ENCODE measurements at regions not wholly inside any gene's neighbourhood (a gene's known extent, or its start where the extent isn't known, plus 50 kb on each side); places are given as distances from the start of the nearest gene placed in this dataset.
"Not testable (repeated sequence)": the region's sequence is repeated elsewhere in the genome, so short reads cannot be mapped to it uniquely, and the experiment has no call there.

DNA sequence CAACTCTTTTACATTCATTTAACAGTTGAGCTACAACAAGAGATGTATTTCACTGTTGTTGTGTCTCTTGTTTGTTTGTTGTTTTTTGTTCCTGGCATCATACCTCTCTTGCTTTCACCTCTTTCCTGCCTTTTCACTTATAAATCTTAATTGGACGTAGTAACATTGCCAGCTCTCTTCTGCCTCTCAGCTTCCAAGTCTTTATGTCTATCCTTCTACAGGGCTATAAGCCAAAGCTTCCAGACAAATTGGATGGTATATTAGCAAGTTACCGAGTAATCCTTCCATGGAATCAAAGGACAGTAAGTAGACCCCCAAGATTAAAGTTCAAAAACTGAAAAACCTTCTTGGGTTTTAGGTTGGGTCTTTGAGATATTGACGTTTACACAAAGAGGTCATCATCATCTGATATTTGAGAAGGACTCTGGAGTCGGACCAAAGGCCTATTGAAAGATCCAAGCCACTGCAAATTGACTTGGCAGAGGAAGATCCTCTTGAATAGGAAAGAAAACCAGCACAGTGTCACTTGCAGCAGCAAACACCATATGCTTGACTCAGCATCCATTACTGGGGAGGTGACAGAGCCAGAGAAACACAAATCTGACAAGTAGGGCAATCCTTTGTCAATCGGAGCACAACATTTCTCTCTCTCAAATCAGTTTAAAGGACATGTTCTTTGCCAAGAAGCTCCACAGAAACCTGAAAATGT lies 648.5 kb upstream of the NR2F2 start:
- in situ Hi-C loops (cut with HindIII; ENCODE audit: low sequenced_read_pairs): no loop called here
- DNase-seq (ENCODE audit: low spot score): peak; percentile 78

DNA sequence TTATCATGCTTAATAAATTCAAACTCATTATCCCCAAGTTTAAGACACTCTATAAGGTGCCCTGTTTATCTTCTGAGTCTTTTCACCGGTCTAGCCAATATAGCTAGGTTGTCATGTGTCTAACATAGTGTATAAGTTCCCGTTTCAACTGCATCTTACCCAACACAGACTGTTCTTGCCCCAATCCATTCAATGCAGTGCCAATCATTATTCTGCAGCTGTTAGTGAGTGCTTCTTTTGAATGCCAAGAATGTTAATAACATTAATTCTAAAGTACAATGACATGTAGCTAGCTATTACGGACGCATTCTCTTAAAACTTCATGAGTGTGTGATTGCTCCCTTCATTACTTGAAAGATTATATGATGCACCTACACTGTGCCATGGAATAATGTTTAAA lies 646.4 kb upstream of the NR2F2 start:
- no peak for DNase-seq (ENCODE audit: low spot score)
- in situ Hi-C loops (cut with HindIII; ENCODE audit: low sequenced_read_pairs): no loop called here

DNA sequence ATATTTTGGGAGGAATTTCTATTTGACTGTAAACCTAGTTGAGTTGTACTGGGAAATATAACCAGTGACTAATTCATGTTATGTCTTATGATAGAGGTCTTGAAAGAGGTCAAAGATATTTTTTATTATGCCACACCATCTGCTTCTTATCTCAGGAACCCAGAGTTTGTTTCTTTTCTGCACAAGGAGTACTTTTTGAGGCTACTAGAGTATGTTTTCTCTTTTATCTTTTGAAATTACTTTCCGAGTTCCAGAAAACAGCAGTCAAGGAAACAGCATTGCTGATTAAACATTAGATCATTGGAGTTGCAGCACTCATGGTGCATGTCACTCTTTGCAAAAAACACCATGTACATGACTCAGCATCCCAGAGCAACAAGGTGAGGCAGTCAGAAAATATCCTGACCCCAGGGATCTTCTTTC lies 645.8 kb upstream of the NR2F2 start:
- in situ Hi-C loops (cut with HindIII; ENCODE audit: low sequenced_read_pairs): no loop called here
- no peak for DNase-seq (ENCODE audit: low spot score)

DNA sequence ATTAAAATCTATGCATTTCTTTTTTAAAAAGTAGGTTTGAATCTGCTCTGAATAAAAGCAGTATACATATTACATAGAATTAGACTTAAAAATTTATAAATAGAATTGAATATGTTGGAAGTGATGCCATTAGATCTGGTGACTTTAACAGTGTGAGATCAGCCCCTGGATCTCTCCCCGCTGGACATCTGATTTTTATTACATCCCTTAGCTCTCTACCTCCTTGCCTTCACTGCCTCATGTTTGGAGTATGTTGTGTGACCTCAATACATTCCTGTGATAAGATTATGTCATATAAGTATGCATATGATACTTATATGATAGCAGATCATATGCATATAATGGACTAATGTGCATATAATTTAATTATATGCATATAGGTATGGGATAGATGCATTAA lies 643.4 kb upstream of the NR2F2 start:
- no peak for DNase-seq (ENCODE audit: low spot score)
- in situ Hi-C loops (cut with HindIII; ENCODE audit: low sequenced_read_pairs): no loop called here

DNA sequence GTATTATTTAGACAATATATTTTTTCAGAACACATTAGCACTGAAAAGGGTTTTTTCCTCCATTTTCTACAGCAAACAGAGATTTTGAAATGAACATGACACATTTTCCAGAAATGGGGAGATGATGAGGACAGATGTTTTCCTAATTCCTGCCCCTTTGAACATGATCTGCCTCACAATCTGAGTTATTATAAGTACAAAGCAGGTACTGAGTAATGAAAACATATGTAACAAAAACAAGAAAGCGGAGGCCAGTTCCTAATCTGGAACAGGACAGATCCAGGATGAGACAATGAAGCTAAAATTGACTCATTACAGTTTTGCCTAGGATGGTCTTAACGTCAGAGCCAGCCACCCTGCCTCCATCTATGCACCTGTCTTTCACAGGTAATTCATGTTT lies 642.8 kb upstream of the NR2F2 start:
- no peak for DNase-seq (ENCODE audit: low spot score)
- in situ Hi-C loops (cut with HindIII; ENCODE audit: low sequenced_read_pairs): no loop called here

DNA sequence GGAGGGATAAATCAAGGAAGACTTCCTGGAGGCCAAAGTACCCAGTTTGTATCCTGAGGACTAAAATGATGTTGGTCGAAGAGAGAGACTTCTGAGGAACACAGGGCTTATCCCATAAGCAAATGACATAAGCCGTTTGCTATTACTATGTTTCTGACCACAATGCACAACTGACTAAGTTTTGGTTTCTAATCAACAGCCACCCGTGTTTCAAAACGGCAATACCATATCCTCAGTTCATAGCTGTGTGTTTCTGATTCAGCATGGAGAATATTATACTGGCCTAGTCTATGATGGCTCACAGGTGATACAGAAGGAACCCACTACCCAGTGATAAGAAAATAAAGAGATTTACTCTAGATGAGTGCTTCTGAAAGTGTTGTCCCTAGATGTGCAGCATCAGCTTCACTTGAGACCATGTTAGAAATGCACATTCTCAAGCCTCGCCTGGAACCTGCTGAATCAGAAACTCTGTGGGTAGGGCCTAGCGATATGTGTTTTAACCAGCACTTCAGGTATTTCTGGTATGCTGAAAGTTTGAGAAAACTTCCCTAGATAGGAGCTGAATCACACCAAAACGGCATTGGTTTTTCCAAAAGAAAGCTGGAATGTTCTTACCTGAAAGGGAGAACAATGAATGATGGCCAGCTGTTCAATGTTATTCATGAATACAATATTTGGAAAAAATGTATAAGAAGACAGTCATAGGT lies 639.7 kb upstream of the NR2F2 start:
- DNase-seq (ENCODE audit: low spot score): no peak
- in situ Hi-C loops (cut with HindIII; ENCODE audit: low sequenced_read_pairs): no loop called here

DNA sequence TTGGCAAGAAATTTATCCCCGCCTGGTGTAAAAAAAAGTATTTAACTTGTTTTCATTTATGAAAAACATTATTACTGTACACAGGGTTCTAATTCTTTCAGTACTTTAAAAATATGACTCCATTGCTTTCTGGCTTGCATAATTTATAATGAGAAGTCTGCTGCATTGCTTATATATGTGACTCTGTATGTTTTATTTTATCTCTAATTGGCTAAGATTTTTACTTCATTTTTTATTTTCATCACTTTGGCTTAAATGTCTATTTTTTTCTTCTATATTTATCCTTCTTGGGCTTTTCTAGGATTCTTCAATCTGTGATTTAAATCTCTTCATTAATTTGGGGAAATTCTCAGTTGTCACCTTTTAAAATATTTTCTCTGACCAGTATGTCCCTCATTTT lies 636.6 kb upstream of the NR2F2 start:
- in situ Hi-C loops (cut with HindIII; ENCODE audit: low sequenced_read_pairs): no loop called here
- no peak for DNase-seq (ENCODE audit: low spot score)

DNA sequence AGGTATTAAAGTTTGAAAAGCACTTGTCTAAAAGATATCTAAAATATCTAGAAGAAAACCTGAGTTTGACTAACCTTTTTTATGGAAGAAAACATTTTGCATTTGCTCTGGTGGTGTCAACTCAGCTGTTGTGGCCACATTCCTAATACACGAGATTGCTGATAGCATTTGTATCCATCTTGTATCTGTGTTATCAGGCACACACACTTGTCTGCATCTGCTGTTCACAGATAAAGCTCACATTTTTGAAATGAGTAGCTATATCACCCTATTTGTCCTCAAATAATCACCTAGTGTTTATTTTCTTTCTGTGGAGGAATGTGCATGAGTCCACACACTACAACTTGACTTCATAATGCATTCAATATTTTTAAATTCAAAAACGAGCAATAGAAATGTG lies 632.3 kb upstream of the NR2F2 start:
- in situ Hi-C loops (cut with HindIII; ENCODE audit: low sequenced_read_pairs): no loop called here

DNA sequence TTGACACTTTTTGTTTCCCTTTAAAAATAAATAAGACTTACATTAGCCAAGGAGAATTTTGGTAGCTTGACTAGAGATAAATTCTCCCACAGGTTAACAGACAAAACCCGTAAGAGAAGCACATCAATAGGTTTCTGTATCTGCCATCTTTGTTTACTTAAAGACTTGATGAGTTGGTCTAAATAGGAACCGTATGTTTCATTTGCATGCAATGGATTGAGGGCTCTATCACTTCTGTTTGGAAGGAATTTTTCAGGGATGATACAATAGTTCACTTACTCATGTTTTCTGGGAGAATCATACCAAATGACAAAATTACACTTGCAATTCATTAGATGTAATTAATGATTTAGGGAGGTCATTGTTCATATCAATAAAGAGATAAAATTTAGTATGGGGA lies 631.5 kb upstream of the NR2F2 start:
- in situ Hi-C loops (cut with HindIII; ENCODE audit: low sequenced_read_pairs): no loop called here

More for the DNA sequence above, 632.3 kb upstream of the NR2F2 start:
- DNase-seq (ENCODE audit: low spot score): no peak

DNA sequence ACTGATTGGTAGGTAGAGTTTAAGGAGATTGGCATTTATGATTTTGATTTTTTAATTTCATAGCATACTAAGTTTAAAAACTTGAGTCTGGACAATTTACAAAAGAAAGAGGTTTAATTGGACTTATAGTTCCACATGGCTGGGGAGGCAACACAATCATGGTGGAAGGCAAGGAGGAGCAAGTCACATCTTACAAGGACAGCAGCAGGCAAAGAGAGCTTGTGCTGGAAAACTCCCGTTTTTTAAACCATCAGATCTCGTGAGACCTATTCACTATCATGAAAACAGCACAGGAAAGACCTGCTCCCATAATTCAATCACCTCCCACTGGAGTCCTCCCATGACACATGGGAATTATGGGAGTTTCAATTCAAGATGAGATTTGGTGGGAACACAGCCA lies 630.9 kb upstream of the NR2F2 start:
- in situ Hi-C loops (cut with HindIII; ENCODE audit: low sequenced_read_pairs): no loop called here
- no peak for DNase-seq (ENCODE audit: low spot score)

More for the DNA sequence above, 631.5 kb upstream of the NR2F2 start:
- no peak for DNase-seq (ENCODE audit: low spot score)

DNA sequence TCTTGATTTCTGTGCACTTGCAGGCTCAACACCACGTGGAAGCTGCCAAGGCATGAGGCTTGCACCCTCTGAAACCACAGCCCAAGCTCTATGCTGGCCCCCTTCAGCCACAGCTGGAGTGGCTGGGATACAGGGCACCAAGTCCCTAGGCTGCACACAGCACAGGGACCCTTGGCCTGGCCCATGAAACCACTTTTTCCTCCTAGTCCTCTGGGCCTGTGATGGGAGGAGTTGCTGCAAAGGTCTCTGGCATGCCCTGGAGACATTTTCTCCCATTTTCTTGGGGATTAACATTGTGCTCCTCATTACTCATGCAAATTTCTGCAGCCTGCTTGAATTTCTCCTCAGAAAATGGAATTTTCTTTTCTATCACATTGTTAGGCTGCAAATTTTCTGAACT lies 629.8 kb upstream of the NR2F2 start:
- in situ Hi-C loops (cut with HindIII; ENCODE audit: low sequenced_read_pairs); DNase-seq (ENCODE audit: low spot score): not testable (repeated sequence)

DNA sequence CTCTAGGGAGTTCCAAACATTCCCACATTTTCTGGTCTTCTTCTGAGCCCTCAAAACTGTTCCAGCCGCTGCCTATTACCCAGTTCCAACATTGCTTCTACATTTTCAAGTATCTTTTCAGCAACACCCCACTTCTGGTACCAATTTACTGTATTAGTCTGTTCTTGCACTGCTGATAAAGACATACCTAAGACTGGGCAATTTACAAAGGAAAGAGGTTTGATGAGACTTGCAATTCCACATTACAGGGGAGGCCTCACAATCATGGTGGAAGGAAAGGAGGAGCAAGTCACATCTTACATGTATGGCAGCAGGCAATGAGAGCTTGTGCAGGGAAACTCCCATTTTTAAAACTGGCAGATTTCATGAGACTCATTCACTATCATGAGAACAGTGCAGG lies 629.1 kb upstream of the NR2F2 start:
- in situ Hi-C loops (cut with HindIII; ENCODE audit: low sequenced_read_pairs): no loop called here

DNA sequence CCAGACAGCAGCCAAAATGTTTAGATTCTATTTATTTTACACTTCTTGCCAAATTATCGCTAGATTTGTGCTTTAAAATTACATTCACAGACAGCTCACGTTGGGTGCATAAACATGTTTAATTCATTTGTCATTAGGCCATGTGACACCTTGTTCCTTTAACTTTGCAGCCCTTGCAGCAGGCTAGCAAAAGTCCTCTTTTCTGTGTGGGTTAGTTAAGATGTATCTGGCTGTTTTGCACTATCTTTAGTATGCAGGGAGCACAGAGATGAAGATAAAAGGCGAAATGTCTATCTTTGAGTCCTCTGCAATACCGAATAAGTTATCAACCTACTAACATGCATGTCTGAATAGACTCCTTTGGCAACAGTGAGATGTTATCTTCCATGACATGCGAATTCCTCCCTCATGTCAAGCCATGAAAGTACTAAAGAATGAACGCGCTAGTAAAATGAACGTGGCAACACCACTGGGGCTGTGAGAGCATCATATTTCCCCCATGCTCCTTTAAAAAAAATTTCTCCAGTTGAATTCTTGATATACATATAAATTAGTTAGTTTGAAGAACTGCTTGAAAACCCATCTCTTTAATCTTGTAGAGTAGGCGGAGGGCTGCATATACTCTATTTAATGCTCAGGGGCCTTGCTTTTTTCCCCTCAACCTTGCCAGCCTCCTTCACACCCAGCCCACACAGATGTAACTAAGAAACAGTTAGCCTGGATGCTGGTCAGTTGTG lies 620.4 kb upstream of the NR2F2 start:
- in situ Hi-C loops (cut with HindIII; ENCODE audit: low sequenced_read_pairs): no loop called here
- no peak for DNase-seq (ENCODE audit: low spot score)

More for the DNA sequence above, 629.1 kb upstream of the NR2F2 start:
- no peak for DNase-seq (ENCODE audit: low spot score)

DNA sequence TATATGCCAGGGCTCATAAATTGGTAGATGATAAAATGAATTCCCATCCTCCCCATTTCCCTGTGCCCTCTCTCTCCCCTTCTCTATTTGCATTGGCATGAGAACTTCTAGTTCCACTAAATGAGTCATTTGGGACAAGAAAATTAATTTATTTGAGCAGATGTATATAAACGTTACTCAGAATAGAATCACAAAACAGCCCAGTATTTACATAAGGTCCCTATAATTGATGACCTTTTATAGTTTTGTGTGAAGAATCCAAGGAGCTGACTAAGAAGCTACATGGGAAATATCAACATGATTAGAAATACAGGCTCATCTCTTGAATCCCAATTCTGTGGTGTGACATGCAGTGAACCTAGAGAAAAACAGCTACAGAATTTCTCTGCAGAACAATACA lies 617.7 kb upstream of the NR2F2 start:
- no peak for DNase-seq (ENCODE audit: low spot score)
- in situ Hi-C loops (cut with HindIII; ENCODE audit: low sequenced_read_pairs): no loop called here

DNA sequence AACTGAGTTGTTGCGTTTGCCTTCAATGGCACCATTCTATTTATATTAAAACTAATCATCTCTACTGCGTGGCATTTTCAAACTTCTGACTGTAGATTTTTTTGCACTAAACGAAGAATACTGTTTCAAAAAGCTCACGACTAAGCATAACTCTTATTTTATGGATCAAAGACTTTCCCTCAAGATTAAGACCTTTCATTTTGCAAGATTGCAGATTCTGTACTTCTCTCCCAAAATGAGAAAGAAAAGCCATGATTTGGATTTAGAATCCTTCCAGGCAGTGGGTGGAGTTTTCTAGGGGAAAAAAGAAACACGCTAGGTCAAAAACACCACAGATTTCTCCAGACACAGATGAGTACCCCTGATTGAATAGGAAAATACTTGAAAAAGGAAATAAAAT lies 617.2 kb upstream of the NR2F2 start:
- no peak for DNase-seq (ENCODE audit: low spot score)
- in situ Hi-C loops (cut with HindIII; ENCODE audit: low sequenced_read_pairs): no loop called here

DNA sequence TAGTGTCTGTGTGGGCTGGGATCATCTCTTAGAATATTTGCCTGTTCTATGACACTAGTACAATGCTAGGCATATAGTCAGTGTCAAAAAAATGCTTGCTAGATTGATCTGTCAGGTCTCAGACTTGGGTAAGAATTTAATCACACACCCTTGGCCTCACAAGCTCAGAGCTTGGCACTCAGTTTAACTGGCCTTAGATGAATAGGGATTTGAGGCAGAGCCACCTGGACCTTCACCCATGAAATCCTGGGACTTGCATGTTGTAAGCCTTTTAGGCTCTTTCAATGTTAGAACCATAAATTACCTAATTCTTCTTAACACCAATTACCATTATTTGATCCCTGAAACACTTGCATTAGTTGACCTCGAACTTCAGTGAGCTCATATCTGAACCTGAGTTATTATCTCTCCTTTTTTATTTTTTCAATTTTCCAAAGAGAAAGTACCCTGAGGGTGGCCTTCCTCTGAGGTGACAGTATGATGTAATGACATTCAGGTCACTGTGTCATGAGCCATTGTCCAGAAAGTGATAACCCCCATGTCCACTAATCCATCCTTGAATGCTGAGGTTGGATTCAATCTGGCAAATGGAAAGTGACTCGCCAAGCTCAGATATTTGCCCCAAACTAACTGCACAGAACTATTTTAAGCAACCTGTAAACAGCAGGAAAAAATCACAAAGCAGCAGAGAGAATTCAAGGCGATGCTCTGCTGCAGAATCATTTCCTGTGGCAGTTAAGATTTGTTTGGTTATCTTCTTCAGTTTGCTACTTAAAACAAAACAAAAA lies 615.2 kb upstream of the NR2F2 start:
- no peak for DNase-seq (ENCODE audit: low spot score)
- in situ Hi-C loops (cut with HindIII; ENCODE audit: low sequenced_read_pairs): no loop called here

DNA sequence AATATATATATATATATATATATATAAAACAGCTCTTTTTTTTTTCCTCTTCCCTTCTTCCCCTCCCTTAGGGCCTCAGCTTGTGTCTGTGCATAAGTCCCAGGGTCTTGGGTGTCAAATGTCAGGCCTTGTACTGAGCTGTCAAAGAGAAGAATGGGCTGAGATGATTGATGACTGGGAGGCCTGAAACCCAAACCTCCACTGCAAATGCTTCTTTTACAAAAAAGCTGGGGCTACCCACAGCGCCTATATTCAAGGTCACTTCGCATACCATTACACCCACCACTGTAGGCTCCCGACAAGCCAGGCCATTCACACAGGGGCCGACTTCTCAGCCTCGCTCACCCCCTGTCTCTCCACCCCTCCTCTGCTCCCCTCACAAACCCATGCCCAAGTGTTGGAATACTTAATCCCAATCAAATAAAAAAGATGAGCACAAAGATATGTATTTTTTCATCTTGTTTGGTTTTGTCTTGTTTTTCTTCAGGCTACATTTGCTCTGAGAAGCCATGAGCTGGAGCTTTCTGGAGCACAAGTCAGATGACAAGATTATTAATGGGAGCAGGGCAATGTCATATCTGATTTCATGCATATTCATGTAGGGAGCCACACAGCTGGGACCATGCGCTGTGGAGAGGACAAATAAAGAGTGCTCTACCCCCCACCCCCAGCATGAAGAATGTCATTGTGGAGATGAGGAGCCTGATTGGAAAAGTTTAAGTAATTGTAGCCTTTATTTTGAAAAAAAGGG lies 614.4 kb upstream of the NR2F2 start:
- in situ Hi-C loops (cut with HindIII; ENCODE audit: low sequenced_read_pairs): no loop called here
- DNase-seq (ENCODE audit: low spot score): no peak

DNA sequence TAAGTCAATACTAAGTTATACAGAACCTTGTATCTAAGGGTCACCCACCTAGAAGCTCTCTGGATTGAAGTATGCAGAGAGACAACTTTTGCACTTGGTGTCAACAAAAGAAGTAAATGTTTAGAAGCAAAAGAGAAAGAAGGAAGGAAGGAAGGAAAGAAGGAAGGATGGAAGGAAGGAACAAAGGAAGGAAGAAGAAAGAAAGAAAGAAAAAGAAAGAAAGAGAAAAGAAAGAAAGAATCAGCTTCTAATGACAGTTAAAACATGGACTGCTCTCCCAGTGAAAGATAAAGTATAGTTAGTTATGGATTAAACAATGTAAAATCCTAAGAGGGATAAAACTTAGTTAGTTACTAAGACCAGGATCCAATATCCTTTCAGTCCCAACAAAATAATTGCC lies 613.8 kb upstream of the NR2F2 start:
- no peak for DNase-seq (ENCODE audit: low spot score)
- in situ Hi-C loops (cut with HindIII; ENCODE audit: low sequenced_read_pairs): no loop called here

DNA sequence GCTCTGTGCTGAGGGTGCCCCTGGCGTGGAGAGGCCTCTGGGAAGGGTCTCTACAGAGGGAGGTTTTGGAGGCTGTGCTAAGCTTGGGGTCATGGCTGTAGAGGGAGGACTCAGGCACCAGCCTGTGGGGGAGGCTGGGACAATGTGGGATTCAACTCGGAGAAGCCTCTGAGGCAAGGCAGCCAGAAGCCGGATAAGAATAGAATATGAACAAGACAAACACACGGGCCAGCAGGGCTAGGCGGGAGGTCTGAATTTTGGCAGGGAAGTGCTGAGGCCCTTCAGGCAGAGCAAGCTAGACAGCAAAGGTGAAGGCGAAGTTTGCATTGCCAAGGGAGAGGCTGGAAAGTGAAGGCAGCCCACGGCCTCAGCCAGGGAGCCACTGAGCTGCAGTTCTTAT lies 612.1 kb upstream of the NR2F2 start:
- in situ Hi-C loops (cut with HindIII; ENCODE audit: low sequenced_read_pairs): no loop called here
- DNase-seq (ENCODE audit: low spot score): peak; percentile 89

All from G401 (cell line).